CD14-positive monocyte (primary cell): ENCODE measurements at regions not wholly inside any gene's neighbourhood (a gene's known extent, or its start where the extent isn't known, plus 50 kb on each side); places are given as distances from the start of the nearest gene placed in this dataset.

Experiments
- DNase-seq, 3 donors: peaks; one replicate each; pipeline ENCODE4 v3.0.0-alpha.2; 2011 to 2022
- H2AFZ ChIP-seq: 2 replicates; pipeline ENCODE4 v1.6.0; 2012; ENCODE audit warnings: mild to moderate bottlenecking, low read depth, low read length, inconsistent platforms; ENCODE audit not compliant: insufficient read depth, poor library complexity, severe bottlenecking
- H3K27ac ChIP-seq, 2 donors: 1 replicate in 1 of 2; 2 replicates in 1 of 2; pipeline ENCODE4 v1.5.1; 2012 to 2013; ENCODE audit warnings: low read length in 2 of 2, control low read depth in 1 of 2, inconsistent platforms in 1 of 2, low read depth in 1 of 2, mild to moderate bottlenecking in 1 of 2
- H3K27me3 ChIP-seq, 2 donors: one replicate each; pipeline versions ENCODE4 v1.6.0 to v1.6.1; 2011 to 2013; ENCODE audit warnings: low read length in 2 of 2; ENCODE audit not compliant: control insufficient read depth in 2 of 2, insufficient read depth in 2 of 2
- H3K36me3 ChIP-seq, 2 donors: replicated peaks in 1 of 2; 1 replicate in 1 of 2; 2 replicates in 1 of 2; pipeline versions ENCODE4 v1.5.1 to v1.6.1; 2012 to 2013; ENCODE audit warnings: low read length in 2 of 2, control low read depth in 1 of 2, inconsistent platforms in 1 of 2, mild to moderate bottlenecking in 1 of 2; ENCODE audit not compliant: insufficient read depth in 2 of 2, control insufficient read depth in 1 of 2
- H3K4me1 ChIP-seq, 2 donors: 1 replicate in 1 of 2; 2 replicates in 1 of 2; pipeline versions ENCODE4 v1.5.1 to v1.6.1; 2012 to 2013; ENCODE audit warnings: low read length in 2 of 2, control low read depth in 1 of 2, inconsistent platforms in 1 of 2, mild to moderate bottlenecking in 1 of 2, moderate library complexity in 1 of 2; ENCODE audit not compliant: insufficient read depth in 2 of 2, control insufficient read depth in 1 of 2
- H3K4me2 ChIP-seq: replicated peaks from 2 replicates; pipeline ENCODE3; 2012; ENCODE audit warnings: low read length, moderate library complexity, mild to moderate bottlenecking; ENCODE audit not compliant: poor library complexity, severe bottlenecking; ENCODE audit errors: extremely low read depth
- H3K4me3 ChIP-seq, 3 experiments: fragments of 200-600 bp in 1 of 3; sonication (generic) in 1 of 3; replicated peaks in 1 of 3; 1 replicate in 2 of 3; 2 replicates in 1 of 3; pipeline ENCODE4 v1.5.1; 2011 to 2013; ENCODE audit warnings: low read length in 3 of 3, mild to moderate bottlenecking in 3 of 3, control low read depth in 2 of 3, low read depth in 2 of 3, inconsistent platforms in 1 of 3, moderate library complexity in 1 of 3
- H3K79me2 ChIP-seq: 2 replicates; pipeline ENCODE4 v1.6.0; 2012; ENCODE audit warnings: mild to moderate bottlenecking, control low read depth, inconsistent platforms, low read length, moderate library complexity; ENCODE audit not compliant: insufficient read depth
- H3K9ac ChIP-seq: 2 replicates; pipeline ENCODE4 v1.6.0; 2017; ENCODE audit warnings: low read length, mild to moderate bottlenecking; ENCODE audit not compliant: insufficient read depth, poor library complexity, severe bottlenecking
- H3K9me3 ChIP-seq, 2 donors: replicated peaks in 1 of 2; 1 replicate in 1 of 2; 2 replicates in 1 of 2; pipeline versions ENCODE4 v1.5.1 to v1.6.1; 2012 to 2013; ENCODE audit warnings: low read length in 2 of 2, control low read depth in 1 of 2; ENCODE audit not compliant: control insufficient read depth in 1 of 2, insufficient read depth in 1 of 2
- H4K20me1 ChIP-seq: 2 replicates; pipeline ENCODE4 v1.6.0; 2012; ENCODE audit warnings: mild to moderate bottlenecking, low read length, control low read depth, moderate library complexity; ENCODE audit not compliant: insufficient read depth
- H3K27ac Mint-ChIP-seq, 7 donors: one replicate each; pipeline ENCODE4 v1.8.0; 2020; ENCODE audit warnings: mild to moderate bottlenecking in 7 of 7, mixed read lengths in 7 of 7, moderate library complexity in 6 of 7, inconsistent platforms in 2 of 7
- H3K27me3 Mint-ChIP-seq, 3 donors: one replicate each; pipeline ENCODE4 v1.8.0; 2021 to 2022; ENCODE audit warnings: low read depth in 3 of 3, mild to moderate bottlenecking in 3 of 3, mixed read lengths in 3 of 3, moderate library complexity in 3 of 3, inconsistent platforms in 1 of 3
- H3K36me3 Mint-ChIP-seq, 2 donors: one replicate each; pipeline ENCODE4 v1.8.0; 2020; ENCODE audit warnings: mixed read lengths in 2 of 2, inconsistent platforms in 1 of 2, mild to moderate bottlenecking in 1 of 2
- H3K4me1 Mint-ChIP-seq: one replicate; pipeline ENCODE4 v1.8.0; 2020; ENCODE audit warnings: mild to moderate bottlenecking, mixed read lengths
- H3K4me3 Mint-ChIP-seq, 2 donors: one replicate each; pipeline ENCODE4 v1.8.0; 2020; ENCODE audit warnings: mild to moderate bottlenecking in 2 of 2, mixed read lengths in 2 of 2, moderate library complexity in 1 of 2
- H3K9me3 Mint-ChIP-seq, 7 donors: one replicate each; pipeline ENCODE4 v1.8.0; 2020 to 2022; ENCODE audit warnings: mixed read lengths in 7 of 7, mild to moderate bottlenecking in 6 of 7, moderate library complexity in 6 of 7, inconsistent platforms in 2 of 7
- CTCF ChIP-seq: fragments of 200-600 bp; IDR thresholded peaks from one replicate; pipeline ENCODE4 v1.8.0; 2022; ENCODE audit warnings: antibody characterized with exemption, mild to moderate bottlenecking
- WGBS: methylation state at CpG from one replicate; pipeline ENCODE4 v1.1.5; 2013; ENCODE audit warnings: missing lambda C conversion rate; ENCODE audit not compliant: insufficient coverage; 5-methylcytosine and 5-hydroxymethylcytosine counted together
- intact Hi-C, 2 donors: fragments of 100-400 bp; cut with micrococcal nuclease; formaldehyde crosslinking; loops; one replicate each; pipeline versions ENCODE4 v1.15.0 to v1.15.1; 2023

GRCh38 chr19:32131005-32131404 lies 214.4 kb upstream of the ZNF507 start:
- peaks cover 0 to 3% (median 3%) of the 10 kb centered on the region in 3 donors for H3K27me3 Mint-ChIP-seq
- intact Hi-C loops, result no loop called here

GRCh38 chr19:32138416-32138815 lies 207.0 kb upstream of the ZNF507 start:
- peaks cover 0 to 3% (median 0%) of the 10 kb centered on the region in 7 donors for H3K9me3 Mint-ChIP-seq
- no peaks in the 10 kb centered on the region for H3K79me2 ChIP-seq
- H4K20me1 ChIP-seq, result no peaks in the 10 kb centered on the region
- no peak overlapping the region for H3K9ac ChIP-seq
- H3K4me3 Mint-ChIP-seq, result no peak overlapping the region
- no peak for DNase-seq
- no peak overlapping the region for H3K27ac ChIP-seq
- H3K36me3 Mint-ChIP-seq, result no peaks in the 10 kb centered on the region
- no peak for TF ChIP-seq CTCF
- H3K4me1 ChIP-seq, result no peaks in the 10 kb centered on the region
- peaks cover 0 to 5% (median 2%) of the 10 kb centered on the region in 3 donors for H3K27me3 Mint-ChIP-seq
- no peak overlapping the region for H2AFZ ChIP-seq
- 97% methylated on average over 4 of the region's 5 CpGs for whole genome bisulfite sequencing
- no peak overlapping the region for H3K4me3 ChIP-seq
- H3K4me2 ChIP-seq, result no peak overlapping the region
- intact Hi-C loops, result no loop called here
- no peaks in the 10 kb centered on the region for H3K9me3 ChIP-seq
- H3K36me3 ChIP-seq, result no peaks in the 10 kb centered on the region
- H3K27ac Mint-ChIP-seq, result no peak overlapping the region
- H3K27me3 ChIP-seq, result no peaks in the 10 kb centered on the region
- no peaks in the 10 kb centered on the region for H3K4me1 Mint-ChIP-seq

More at GRCh38 chr19:32131005-32131404, 214.4 kb upstream of the ZNF507 start:
- Histone ChIP-seq H4K20me1 (no peaks in the 10 kb centered on the region), H3K4me2 (no peak overlapping the region), H3K36me3 (no peaks in the 10 kb centered on the region), H3K27ac (no peak overlapping the region), H2AFZ (no peak overlapping the region), H3K79me2 (no peaks in the 10 kb centered on the region), H3K9ac (no peak overlapping the region), H3K27me3 (no peaks in the 10 kb centered on the region), H3K9me3 (no peaks in the 10 kb centered on the region), H3K4me1 (no peaks in the 10 kb centered on the region), H3K4me3 (no peak overlapping the region)
- H3K9me3 Mint-ChIP-seq, result peaks cover 0 to 5% (median 2%) of the 10 kb centered on the region in 7 donors
- H3K27ac Mint-ChIP-seq, result no peak overlapping the region
- no peaks in the 10 kb centered on the region for H3K4me1 Mint-ChIP-seq
- no peak for DNase-seq
- 89% methylated on average over 7 of the region's 8 CpGs for WGBS
- TF ChIP-seq CTCF, result no peak
- no peak overlapping the region for H3K4me3 Mint-ChIP-seq
- no peaks in the 10 kb centered on the region for H3K36me3 Mint-ChIP-seq
